Keratinocyte (primary cell): ENCODE measurements at regions not wholly inside any gene's neighbourhood (a gene's known extent, or its start where the extent isn't known, plus 50 kb on each side); places are given as distances from the start of the nearest gene placed in this dataset.

ENCODE experiments used
- CTCF ChIP-seq, 3 experiments: IDR thresholded peaks in 1 of 3; conservative IDR thresholded peaks in 1 of 3; optimal IDR thresholded peaks in 1 of 3; 2 replicates in 2 of 3; 3 replicates in 1 of 3; pipeline versions ENCODE3 to v1.5.1; 2011; ENCODE audit warnings: low read length in 3 of 3, mild to moderate bottlenecking in 3 of 3, moderate library complexity in 2 of 3, control low read depth in 1 of 3, inconsistent platforms in 1 of 3; ENCODE audit not compliant: insufficient read depth in 2 of 3; ENCODE audit errors: extremely low read depth in 1 of 3
- EZH2 ChIP-seq: IDR thresholded peaks from one replicate; pipeline ENCODE4 v1.6.1; 2012; ENCODE audit warnings: inconsistent platforms, mild to moderate bottlenecking, low read length, moderate library complexity

GRCh38 chr2:194824450-194824849, 832.6 kb upstream of the SLC39A10 start:
- TF ChIP-seq CTCF (optimal IDR thresholded peaks at IDR 0.05 in 1 of 3, IDR thresholded peaks at IDR 0.05 in 1 of 3, conservative IDR thresholded peaks at IDR 0.05 in 1 of 3; ENCODE audit: extremely low read depth in 1 of 3, insufficient read depth in 2 of 3, low read length in 3 of 3) (no peak), EZH2 (no peak)
